Naive thymus-derived CD4-positive, alpha-beta T cell (primary cell): ENCODE measurements at regions not wholly inside any gene's neighbourhood (a gene's known extent, or its start where the extent isn't known, plus 50 kb on each side); places are given as distances from the start of the nearest gene placed in this dataset.

Source experiments
- ATAC-seq: fragments of 150-1000 bp; cut with Tn5 transposase; 2 replicates; pipeline ENCODE4 v1.10.0; 2021; ENCODE audit warnings: mild to moderate bottlenecking, moderate library complexity
- CTCF ChIA-PET: fragments of 350-600 bp; sonication (Branson Sonifier 250); formaldehyde crosslinking; loops from one replicate; lab custom pipeline; 2021; ENCODE audit warnings: antibody characterized with exemption; lab: Charles Lee
- POLR2A ChIA-PET: fragments of 350-600 bp; sonication (Branson Sonifier 250); formaldehyde crosslinking; loops from one replicate; lab custom pipeline; 2021; ENCODE audit warnings: antibody characterized with exemption, inconsistent platforms; lab: Charles Lee
- DNase-seq, 9 donors: peaks; one replicate each; pipeline versions ENCODE4 v3.0.0 to v3.0.0-alpha.2; 2020 to 2022; ENCODE audit warnings: mixed read lengths in 1 of 9
- H3K27ac ChIP-seq: one replicate; pipeline ENCODE4 v1.7.0; 2013; ENCODE audit warnings: mild to moderate bottlenecking, low read depth, low read length, moderate library complexity
- H3K27me3 ChIP-seq, 2 donors: one replicate each; pipeline ENCODE4 v1.7.0; 2013; ENCODE audit warnings: low read length in 2 of 2, mild to moderate bottlenecking in 2 of 2, moderate library complexity in 2 of 2; ENCODE audit not compliant: control insufficient read depth in 2 of 2, insufficient read depth in 2 of 2
- H3K36me3 ChIP-seq, 3 experiments: 1 replicate in 2 of 3; 2 replicates in 1 of 3; pipeline ENCODE4 v1.7.0; 2013; ENCODE audit warnings: low read length in 3 of 3, mild to moderate bottlenecking in 3 of 3, moderate library complexity in 1 of 3; ENCODE audit not compliant: insufficient read depth in 3 of 3, control insufficient read depth in 2 of 3
- H3K4me1 ChIP-seq, 2 donors: one replicate each; pipeline ENCODE4 v1.7.0; 2013; ENCODE audit warnings: low read length in 2 of 2, mild to moderate bottlenecking in 2 of 2, moderate library complexity in 1 of 2; ENCODE audit not compliant: control insufficient read depth in 2 of 2, insufficient read depth in 2 of 2
- H3K4me3 ChIP-seq: 2 replicates; pipeline ENCODE4 v1.7.0; 2013; ENCODE audit warnings: mild to moderate bottlenecking, low read length
- H3K9me3 ChIP-seq, 3 experiments: 1 replicate in 2 of 3; 2 replicates in 1 of 3; pipeline ENCODE4 v1.7.0; 2013; ENCODE audit warnings: low read length in 3 of 3; ENCODE audit not compliant: control insufficient read depth in 2 of 3
- H3K27ac Mint-ChIP-seq, 9 donors: one replicate each; pipeline ENCODE4 v1.8.0; 2020 to 2022; ENCODE audit warnings: mixed read lengths in 9 of 9, mild to moderate bottlenecking in 8 of 9, moderate library complexity in 5 of 9, inconsistent platforms in 2 of 9
- H3K27me3 Mint-ChIP-seq, 5 donors: one replicate each; pipeline ENCODE4 v1.8.0; 2021 to 2022; ENCODE audit warnings: mixed read lengths in 5 of 5, mild to moderate bottlenecking in 1 of 5
- H3K36me3 Mint-ChIP-seq, 5 donors: one replicate each; pipeline ENCODE4 v1.8.0; 2020 to 2022; ENCODE audit warnings: mixed read lengths in 5 of 5, mild to moderate bottlenecking in 3 of 5, inconsistent platforms in 1 of 5
- H3K4me1 Mint-ChIP-seq, 7 donors: one replicate each; pipeline ENCODE4 v1.8.0; 2020 to 2022; ENCODE audit warnings: mixed read lengths in 7 of 7, mild to moderate bottlenecking in 3 of 7, inconsistent platforms in 1 of 7
- H3K4me3 Mint-ChIP-seq, 10 donors: one replicate each; pipeline ENCODE4 v1.8.0; 2020 to 2022; ENCODE audit warnings: mild to moderate bottlenecking in 10 of 10, mixed read lengths in 10 of 10, moderate library complexity in 6 of 10, inconsistent platforms in 2 of 10
- H3K9me3 Mint-ChIP-seq, 11 donors: one replicate each; pipeline ENCODE4 v1.8.0; 2020 to 2022; ENCODE audit warnings: mixed read lengths in 11 of 11, mild to moderate bottlenecking in 4 of 11, inconsistent platforms in 1 of 11, moderate library complexity in 1 of 11
- intact Hi-C, 2 donors: fragments of 100-400 bp; cut with micrococcal nuclease; formaldehyde crosslinking; loops; one replicate each; pipeline ENCODE4 v1.15.1; 2023

- H3K4me3 ChIP-seq, result no peak overlapping the region
- DNase-seq (no peak), ATAC-seq (no peak)
- Mint-ChIP-seq H3K27ac (no peak overlapping the region), H3K9me3 (peaks cover 0 to 3% (median 0%) of the 10 kb centered on the region in 11 donors), H3K36me3 (no peaks in the 10 kb centered on the region), H3K27me3 (no peaks in the 10 kb centered on the region), H3K4me1 (no peaks in the 10 kb centered on the region), H3K4me3 (no peak overlapping the region)
- no peaks in the 10 kb centered on the region for H3K27me3 ChIP-seq
- H3K27ac ChIP-seq, result no peak overlapping the region
- H3K36me3 ChIP-seq, result no peaks in the 10 kb centered on the region
- POLR2A ChIA-PET, result no interaction called here
- no peaks in the 10 kb centered on the region for H3K9me3 ChIP-seq
- H3K4me1 ChIP-seq, result no peaks in the 10 kb centered on the region
- CTCF ChIA-PET, result no interaction called here
- intact Hi-C loops, result no loop called here
Measured at GRCh38 chr2:193895226-193895625, 1700.5 kb upstream of the TMEFF2 start.

DNA sequence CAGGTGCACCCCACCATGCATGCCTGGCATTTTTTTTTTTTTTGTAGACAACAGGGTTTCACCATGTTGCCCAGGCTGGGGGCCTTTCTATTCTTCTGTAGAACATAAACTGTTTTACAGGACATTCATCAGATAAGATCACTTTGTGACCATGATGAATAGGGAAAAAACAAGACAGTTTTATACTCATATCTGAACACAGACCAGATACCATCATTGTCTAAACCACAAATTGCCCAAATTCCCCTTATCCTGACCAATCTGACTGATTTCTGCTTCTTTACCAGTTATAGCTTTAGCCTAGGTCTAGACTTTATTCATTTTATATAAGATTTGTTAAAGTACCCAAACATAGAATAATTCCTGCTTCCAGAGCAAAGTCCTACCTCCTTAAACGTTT lies 1699.3 kb upstream of the TMEFF2 start:
- no peaks in the 10 kb centered on the region for H3K4me1 Mint-ChIP-seq
- no peaks in the 10 kb centered on the region for H3K27me3 Mint-ChIP-seq
- no peaks in the 10 kb centered on the region for H3K36me3 ChIP-seq
- no peaks in the 10 kb centered on the region for H3K9me3 ChIP-seq
- CTCF ChIA-PET, result no interaction called here
- no peak overlapping the region for H3K27ac ChIP-seq
- peaks cover 0 to 3% (median 0%) of the 10 kb centered on the region in 11 donors for H3K9me3 Mint-ChIP-seq
- no peak for ATAC-seq
- POLR2A ChIA-PET, result no interaction called here
- H3K4me3 Mint-ChIP-seq, result no peak overlapping the region
- H3K36me3 Mint-ChIP-seq, result no peaks in the 10 kb centered on the region
- no peaks in the 10 kb centered on the region for H3K4me1 ChIP-seq
- no peak overlapping the region for H3K4me3 ChIP-seq
- no peaks in the 10 kb centered on the region for H3K27me3 ChIP-seq
- H3K27ac Mint-ChIP-seq, result no peak overlapping the region
- intact Hi-C loops, result no loop called here
- DNase-seq, result no peak

DNA sequence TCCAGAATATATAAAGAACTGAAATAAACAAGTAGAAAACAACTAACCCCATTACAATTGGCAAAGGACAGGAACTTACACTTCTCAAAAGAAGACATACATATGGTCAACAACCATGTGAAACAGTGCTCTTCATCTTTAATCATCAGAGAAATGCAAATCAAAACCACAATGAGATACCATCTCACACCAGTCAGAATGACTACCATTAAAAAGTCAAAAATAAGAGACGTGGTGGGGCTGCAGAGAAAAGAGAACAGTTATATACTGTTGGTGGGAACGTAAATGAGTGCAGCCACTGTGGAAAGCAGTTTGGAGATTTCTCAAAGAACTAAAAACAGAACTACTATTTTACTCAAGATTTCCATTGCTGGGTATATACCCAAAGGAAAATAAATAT lies 1696.3 kb upstream of the TMEFF2 start:
- no peaks in the 10 kb centered on the region for H3K27me3 Mint-ChIP-seq
- H3K4me1 ChIP-seq, result no peaks in the 10 kb centered on the region
- intact Hi-C loops, result no loop called here
- H3K4me1 Mint-ChIP-seq, result no peaks in the 10 kb centered on the region
- no peak overlapping the region for H3K27ac Mint-ChIP-seq
- ATAC-seq (no peak), DNase-seq (no peak)
- no peak overlapping the region for H3K27ac ChIP-seq
- CTCF ChIA-PET, result no interaction called here
- POLR2A ChIA-PET, result no interaction called here
- no peak overlapping the region for H3K4me3 ChIP-seq
- H3K9me3 ChIP-seq, result no peaks in the 10 kb centered on the region
- peaks cover 0 to 3% (median 0%) of the 10 kb centered on the region in 11 donors for H3K9me3 Mint-ChIP-seq
- H3K4me3 Mint-ChIP-seq, result no peak overlapping the region
- H3K27me3 ChIP-seq, result no peaks in the 10 kb centered on the region
- no peaks in the 10 kb centered on the region for H3K36me3 ChIP-seq
- no peaks in the 10 kb centered on the region for H3K36me3 Mint-ChIP-seq

- no peaks in the 10 kb centered on the region for H3K27me3 ChIP-seq
- no peak overlapping the region for H3K27ac ChIP-seq
- no peak for ATAC-seq
- no peak overlapping the region for H3K4me3 Mint-ChIP-seq
- no peaks in the 10 kb centered on the region for H3K27me3 Mint-ChIP-seq
- H3K36me3 Mint-ChIP-seq, result no peaks in the 10 kb centered on the region
- no peaks in the 10 kb centered on the region for H3K36me3 ChIP-seq
- H3K4me3 ChIP-seq, result no peak overlapping the region
- POLR2A ChIA-PET, result no interaction called here
- no peaks in the 10 kb centered on the region for H3K9me3 ChIP-seq
- intact Hi-C loops, result no loop called here
- CTCF ChIA-PET, result no interaction called here
- no peak for DNase-seq
- H3K4me1 Mint-ChIP-seq, result no peaks in the 10 kb centered on the region
- H3K4me1 ChIP-seq, result no peaks in the 10 kb centered on the region
- H3K9me3 Mint-ChIP-seq, result peaks cover 0 to 20% (median 3%) of the 10 kb centered on the region in 11 donors
- H3K27ac Mint-ChIP-seq, result no peak overlapping the region
Measured at GRCh38 chr2:193885419-193885818, 1690.7 kb upstream of the TMEFF2 start.

DNA sequence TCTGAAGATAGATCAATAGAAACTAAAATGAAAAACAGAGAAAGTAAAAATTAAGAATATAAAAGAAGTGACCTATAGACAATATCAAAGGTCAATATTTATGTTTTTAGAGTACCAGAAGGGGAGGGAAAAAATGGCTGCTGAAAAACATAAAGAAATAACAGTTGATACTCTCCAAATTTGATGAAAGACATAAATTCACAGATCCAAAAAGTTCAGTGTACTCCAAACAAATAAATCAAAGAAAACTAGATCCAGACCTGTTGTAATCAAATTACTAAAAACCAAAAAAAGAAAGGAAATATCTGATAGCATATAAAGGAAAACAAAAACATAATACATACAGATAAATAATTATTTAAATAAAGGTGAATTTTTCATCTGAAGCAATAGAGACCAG lies 1689.1 kb upstream of the TMEFF2 start:
- no peak overlapping the region for H3K27ac ChIP-seq

GRCh38 chr2:193876980-193877379 lies 1682.2 kb upstream of the TMEFF2 start:
- Mint-ChIP-seq H3K27ac (no peak overlapping the region), H3K27me3 (no peaks in the 10 kb centered on the region), H3K36me3 (no peaks in the 10 kb centered on the region), H3K9me3 (peaks cover 0 to 16% (median 2%) of the 10 kb centered on the region in 11 donors), H3K4me3 (no peak overlapping the region), H3K4me1 (no peaks in the 10 kb centered on the region)
- H3K36me3 ChIP-seq, result no peaks in the 10 kb centered on the region
- H3K4me1 ChIP-seq, result no peaks in the 10 kb centered on the region
- DNase-seq (no peak), ATAC-seq (no peak)
- no peak overlapping the region for H3K27ac ChIP-seq
- H3K9me3 ChIP-seq, result no peaks in the 10 kb centered on the region
- intact Hi-C loops, result no loop called here
- POLR2A ChIA-PET, result no interaction called here
- no peaks in the 10 kb centered on the region for H3K27me3 ChIP-seq
- CTCF ChIA-PET, result no interaction called here
- no peak overlapping the region for H3K4me3 ChIP-seq

More for the DNA sequence above, 1689.1 kb upstream of the TMEFF2 start:
- no peaks in the 10 kb centered on the region for H3K27me3 Mint-ChIP-seq
- H3K27ac Mint-ChIP-seq, result no peak overlapping the region
- H3K9me3 Mint-ChIP-seq, result peaks cover 0 to 20% (median 2%) of the 10 kb centered on the region in 11 donors
- DNase-seq, result no peak
- Histone ChIP-seq H3K4me1 (no peaks in the 10 kb centered on the region), H3K9me3 (no peaks in the 10 kb centered on the region), H3K4me3 (no peak overlapping the region), H3K36me3 (no peaks in the 10 kb centered on the region), H3K27me3 (no peaks in the 10 kb centered on the region)
- POLR2A ChIA-PET, result no interaction called here
- CTCF ChIA-PET, result no interaction called here
- H3K36me3 Mint-ChIP-seq, result no peaks in the 10 kb centered on the region
- no peak for ATAC-seq
- H3K4me1 Mint-ChIP-seq, result no peaks in the 10 kb centered on the region
- H3K4me3 Mint-ChIP-seq, result no peak overlapping the region
- intact Hi-C loops, result no loop called here

- Mint-ChIP-seq H3K27me3 (no peaks in the 10 kb centered on the region), H3K27ac (no peak overlapping the region), H3K36me3 (no peaks in the 10 kb centered on the region), H3K4me3 (no peak overlapping the region), H3K9me3 (peaks cover 0 to 16% (median 5%) of the 10 kb centered on the region in 11 donors), H3K4me1 (no peaks in the 10 kb centered on the region)
- Histone ChIP-seq H3K9me3 (peaks cover 0 to 3% (median 0%) of the 10 kb centered on the region in 3 experiments), H3K27me3 (no peaks in the 10 kb centered on the region), H3K4me1 (no peaks in the 10 kb centered on the region), H3K27ac (no peak overlapping the region), H3K36me3 (no peaks in the 10 kb centered on the region), H3K4me3 (no peak overlapping the region)
- POLR2A ChIA-PET, result no interaction called here
- CTCF ChIA-PET, result no interaction called here
- intact Hi-C loops, result no loop called here
- DNase-seq (no peak), ATAC-seq (no peak)
Measured at GRCh38 chr2:193869564-193869963, 1674.8 kb upstream of the TMEFF2 start.
